ENCODE measurements at regions not wholly inside any gene's neighbourhood (a gene's known extent, or its start where the extent isn't known, plus 50 kb on each side); places are given as distances from the start of the nearest gene placed in this dataset.

- no peak for TF ChIP-seq CTCF (IDR thresholded peaks at IDR 0.05; ENCODE audit: extremely low read depth, insufficient read depth, missing control alignments)
- no peak for DNase-seq (ENCODE audit: low spot score)
- in situ Hi-C loops (cut with MboI; ENCODE audit: low pct_unique_long_range_greater_than_20kb, low sequenced_read_pairs, unreplicated experiment): no loop called here
Measured at GRCh38 chr2:142722569-142722968, 154.9 kb upstream of the KYNU start.

GRCh38 chr2:142722086-142722485 is 155.4 kb upstream of the KYNU start:
- no peak for DNase-seq (ENCODE audit: low spot score)
- no peak for TF ChIP-seq CTCF (IDR thresholded peaks at IDR 0.05; ENCODE audit: extremely low read depth, insufficient read depth, missing control alignments)
- in situ Hi-C loops (cut with MboI; ENCODE audit: low pct_unique_long_range_greater_than_20kb, low sequenced_read_pairs, unreplicated experiment): no loop called here

GRCh38 chr2:142721015-142721414 is 156.4 kb upstream of the KYNU start:
- TF ChIP-seq CTCF (IDR thresholded peaks at IDR 0.05; ENCODE audit: extremely low read depth, insufficient read depth, missing control alignments): no peak
- in situ Hi-C loops (cut with MboI; ENCODE audit: low pct_unique_long_range_greater_than_20kb, low sequenced_read_pairs, unreplicated experiment): no loop called here
- no peak for DNase-seq (ENCODE audit: low spot score)

- DNase-seq (ENCODE audit: low spot score): no peak
- TF ChIP-seq CTCF (IDR thresholded peaks at IDR 0.05; ENCODE audit: extremely low read depth, insufficient read depth, missing control alignments): no peak
- in situ Hi-C loops (cut with MboI; ENCODE audit: low pct_unique_long_range_greater_than_20kb, low sequenced_read_pairs, unreplicated experiment): no loop called here
Measured at GRCh38 chr2:142718576-142719155, 158.8 kb upstream of the KYNU start.

DNA sequence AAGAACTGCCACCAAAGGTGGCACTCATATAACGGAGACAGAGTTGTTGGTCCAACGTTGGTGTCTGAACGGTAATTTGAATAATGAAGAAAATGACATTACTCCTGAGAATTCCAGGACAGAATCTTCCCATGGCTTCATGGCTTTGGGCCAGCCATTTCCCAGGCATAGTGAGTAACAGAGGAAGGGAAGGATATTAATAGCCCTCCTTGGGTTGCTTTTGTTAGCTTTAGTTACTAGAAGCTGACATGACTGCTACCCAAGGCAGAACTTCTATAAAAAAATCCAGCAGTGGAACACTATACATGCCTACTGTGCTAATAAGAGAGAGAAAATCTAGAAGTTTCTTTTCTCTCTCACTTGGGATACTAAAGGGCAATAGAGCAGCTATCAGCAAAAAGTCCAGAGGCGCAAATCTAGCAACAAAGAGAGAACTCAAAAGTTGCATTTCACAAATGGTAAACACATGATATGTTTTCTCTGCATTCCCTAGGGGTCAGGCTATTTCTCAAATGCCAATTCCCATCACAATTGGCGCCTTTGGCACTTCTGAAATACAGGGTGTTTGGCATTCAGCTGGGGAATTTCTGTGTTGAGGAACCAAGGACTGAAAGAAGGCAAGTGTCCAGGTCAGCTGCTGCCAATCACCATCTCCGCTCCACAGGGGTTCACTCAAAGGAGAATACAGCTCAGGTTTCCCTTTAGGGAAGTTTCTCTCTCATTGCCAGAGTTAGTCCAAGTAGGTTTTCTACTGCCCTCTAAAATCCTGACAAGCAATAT is 160.8 kb upstream of the KYNU start:
- in situ Hi-C loops (cut with MboI; ENCODE audit: low pct_unique_long_range_greater_than_20kb, low sequenced_read_pairs, unreplicated experiment): no loop called here

GRCh38 chr2:142714600-142714999 is 162.9 kb upstream of the KYNU start:
- DNase-seq (ENCODE audit: low spot score): no peak
- in situ Hi-C loops (cut with MboI; ENCODE audit: low pct_unique_long_range_greater_than_20kb, low sequenced_read_pairs, unreplicated experiment): no loop called here
- TF ChIP-seq CTCF (IDR thresholded peaks at IDR 0.05; ENCODE audit: extremely low read depth, insufficient read depth, missing control alignments): no peak

More for the DNA sequence above, 160.8 kb upstream of the KYNU start:
- TF ChIP-seq CTCF (IDR thresholded peaks at IDR 0.05; ENCODE audit: extremely low read depth, insufficient read depth, missing control alignments): no peak
- DNase-seq (ENCODE audit: low spot score): no peak
